ENCODE measurements at regions not wholly inside any gene's neighbourhood (a gene's known extent, or its start where the extent isn't known, plus 50 kb on each side); places are given as distances from the start of the nearest gene placed in this dataset.

DNA sequence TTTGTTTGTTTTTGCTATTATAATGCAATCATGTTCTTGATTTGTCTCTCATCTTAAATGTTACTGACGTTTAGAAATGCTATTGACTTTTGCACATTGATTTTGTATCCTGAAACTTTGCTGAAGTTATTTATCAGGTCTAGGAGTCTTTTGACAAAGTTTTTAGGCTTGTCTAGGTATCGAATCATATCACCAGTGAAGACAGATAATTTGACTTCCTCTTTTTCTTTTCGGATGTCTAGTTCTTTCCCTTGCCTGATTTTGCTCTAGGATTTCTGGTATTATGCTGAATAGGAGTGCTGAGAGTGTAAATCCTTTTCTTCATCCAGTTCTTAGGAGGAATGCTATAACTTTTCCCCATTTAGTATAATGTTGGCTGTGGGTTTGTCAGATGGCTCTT is 719.7 kb upstream of the BCHE start:
- TF ChIP-seq, protein P1, sequence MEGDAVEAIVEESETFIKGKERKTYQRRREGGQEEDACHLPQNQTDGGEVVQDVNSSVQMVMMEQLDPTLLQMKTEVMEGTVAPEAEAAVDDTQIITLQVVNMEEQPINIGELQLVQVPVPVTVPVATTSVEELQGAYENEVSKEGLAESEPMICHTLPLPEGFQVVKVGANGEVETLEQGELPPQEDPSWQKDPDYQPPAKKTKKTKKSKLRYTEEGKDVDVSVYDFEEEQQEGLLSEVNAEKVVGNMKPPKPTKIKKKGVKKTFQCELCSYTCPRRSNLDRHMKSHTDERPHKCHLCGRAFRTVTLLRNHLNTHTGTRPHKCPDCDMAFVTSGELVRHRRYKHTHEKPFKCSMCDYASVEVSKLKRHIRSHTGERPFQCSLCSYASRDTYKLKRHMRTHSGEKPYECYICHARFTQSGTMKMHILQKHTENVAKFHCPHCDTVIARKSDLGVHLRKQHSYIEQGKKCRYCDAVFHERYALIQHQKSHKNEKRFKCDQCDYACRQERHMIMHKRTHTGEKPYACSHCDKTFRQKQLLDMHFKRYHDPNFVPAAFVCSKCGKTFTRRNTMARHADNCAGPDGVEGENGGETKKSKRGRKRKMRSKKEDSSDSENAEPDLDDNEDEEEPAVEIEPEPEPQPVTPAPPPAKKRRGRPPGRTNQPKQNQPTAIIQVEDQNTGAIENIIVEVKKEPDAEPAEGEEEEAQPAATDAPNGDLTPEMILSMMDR (conservative IDR thresholded peaks at IDR 0.05 in 1 of 2, IDR thresholded peaks at IDR 0.05 in 1 of 2; ENCODE audit: low read depth in 1 of 2, low read length in 2 of 2) = no peak
- no peak for TF ChIP-seq EZH2 (IDR thresholded peaks at IDR 0.05; ENCODE audit: low read length, missing control alignments)
